ENCODE measurements at regions not wholly inside any gene's neighbourhood (a gene's known extent, or its start where the extent isn't known, plus 50 kb on each side); places are given as distances from the start of the nearest gene placed in this dataset.

DNA sequence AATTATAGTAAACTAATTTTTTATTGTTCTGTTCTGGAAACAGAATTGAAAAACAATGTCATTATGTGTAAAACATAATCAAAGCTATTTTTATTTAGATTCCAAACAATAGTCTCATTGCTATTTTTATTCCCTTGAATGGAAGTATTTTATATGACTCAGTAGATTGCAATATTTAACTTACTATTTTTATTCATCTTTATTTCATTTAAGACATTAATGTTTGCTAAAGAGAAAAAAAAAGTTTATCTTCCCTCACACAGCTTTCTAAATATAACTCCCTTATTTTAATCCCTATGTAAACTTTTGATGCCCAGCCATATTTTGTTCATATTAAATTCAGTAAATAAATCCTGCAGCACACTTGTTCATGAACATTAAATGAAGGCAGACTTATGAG is 622.4 kb downstream of the SLC6A15 start:
- TF ChIP-seq, protein P1, sequence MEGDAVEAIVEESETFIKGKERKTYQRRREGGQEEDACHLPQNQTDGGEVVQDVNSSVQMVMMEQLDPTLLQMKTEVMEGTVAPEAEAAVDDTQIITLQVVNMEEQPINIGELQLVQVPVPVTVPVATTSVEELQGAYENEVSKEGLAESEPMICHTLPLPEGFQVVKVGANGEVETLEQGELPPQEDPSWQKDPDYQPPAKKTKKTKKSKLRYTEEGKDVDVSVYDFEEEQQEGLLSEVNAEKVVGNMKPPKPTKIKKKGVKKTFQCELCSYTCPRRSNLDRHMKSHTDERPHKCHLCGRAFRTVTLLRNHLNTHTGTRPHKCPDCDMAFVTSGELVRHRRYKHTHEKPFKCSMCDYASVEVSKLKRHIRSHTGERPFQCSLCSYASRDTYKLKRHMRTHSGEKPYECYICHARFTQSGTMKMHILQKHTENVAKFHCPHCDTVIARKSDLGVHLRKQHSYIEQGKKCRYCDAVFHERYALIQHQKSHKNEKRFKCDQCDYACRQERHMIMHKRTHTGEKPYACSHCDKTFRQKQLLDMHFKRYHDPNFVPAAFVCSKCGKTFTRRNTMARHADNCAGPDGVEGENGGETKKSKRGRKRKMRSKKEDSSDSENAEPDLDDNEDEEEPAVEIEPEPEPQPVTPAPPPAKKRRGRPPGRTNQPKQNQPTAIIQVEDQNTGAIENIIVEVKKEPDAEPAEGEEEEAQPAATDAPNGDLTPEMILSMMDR (IDR thresholded peaks at IDR 0.05), result no peak
- TF ChIP-seq EZH2 (IDR thresholded peaks at IDR 0.05), result no peak

Measured in neural progenitor cell (in vitro differentiated cells).